ENCODE measurements at regions not wholly inside any gene's neighbourhood (a gene's known extent, or its start where the extent isn't known, plus 50 kb on each side); places are given as distances from the start of the nearest gene placed in this dataset.
"Not testable (repeated sequence)": the region's sequence is repeated elsewhere in the genome, so short reads cannot be mapped to it uniquely, and the experiment has no call there.

DNA sequence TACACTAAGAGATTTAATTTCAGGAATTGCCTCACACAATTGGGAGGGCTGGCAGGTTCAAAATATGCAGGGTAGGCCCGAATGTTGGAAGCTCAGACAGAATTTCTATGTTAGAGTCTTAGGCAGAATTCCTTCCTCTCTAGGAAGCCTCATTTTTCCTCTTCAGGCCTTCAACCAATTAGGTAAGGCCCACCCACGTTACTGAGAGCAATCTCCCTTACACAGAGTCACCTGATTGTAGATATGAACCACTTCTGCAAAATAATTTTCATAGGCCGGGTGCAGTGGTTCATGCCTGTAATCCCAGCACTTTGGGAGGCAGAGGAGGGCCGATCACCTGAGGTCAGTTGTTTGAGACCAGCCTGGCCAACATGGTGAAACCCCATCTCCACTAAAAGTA is 50.2 kb upstream of the HIVEP1 start:
- no peak overlapping the region for H3K27ac ChIP-seq
- DNase-seq (ENCODE audit: low read depth, low spot score) = no peak

- DNase-seq (ENCODE audit: low read depth, low spot score) = no peak
- no peak overlapping the region for H3K27ac ChIP-seq
These were observed 51.0 kb upstream of the HIVEP1 start for GRCh38 chr6:11960909-11961779.

GRCh38 chr6:11956781-11957180 is 55.3 kb upstream of the HIVEP1 start:
- no peak for DNase-seq (ENCODE audit: low read depth, low spot score)
- no peak overlapping the region for H3K27ac ChIP-seq

- no peak for DNase-seq (ENCODE audit: low read depth, low spot score)
- H3K27ac ChIP-seq = no peak overlapping the region
These were observed 58.5 kb upstream of the HIVEP1 start for GRCh38 chr6:11953641-11954040.

GRCh38 chr6:11952316-11952715 is 59.8 kb upstream of the HIVEP1 start:
- H3K27ac ChIP-seq = no peak overlapping the region
- no peak for DNase-seq (ENCODE audit: low read depth, low spot score)

DNA sequence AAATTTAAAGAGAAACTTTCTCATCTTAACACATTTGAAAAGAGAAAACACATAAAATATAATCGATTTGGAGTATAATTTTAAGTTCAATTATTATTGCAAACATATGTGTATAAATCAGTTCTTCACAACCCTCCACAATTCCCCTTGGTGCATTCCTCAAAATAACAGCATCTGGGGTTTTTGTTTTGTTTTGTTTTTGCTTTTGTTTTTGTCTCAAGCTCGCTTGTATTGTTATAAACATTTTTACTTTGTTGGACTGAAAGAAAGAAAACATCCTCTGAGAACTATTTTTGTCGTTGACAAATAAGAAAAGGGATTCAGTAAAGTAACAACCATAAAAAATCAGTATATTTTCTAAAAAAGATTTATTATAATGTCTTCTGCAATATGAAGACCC is 60.2 kb upstream of the HIVEP1 start:
- DNase-seq (ENCODE audit: low read depth, low spot score) = no peak
- H3K27ac ChIP-seq = no peak overlapping the region

- no peak overlapping the region for H3K27ac ChIP-seq
- no peak for DNase-seq (ENCODE audit: low read depth, low spot score)
These were observed 62.0 kb upstream of the HIVEP1 start for GRCh38 chr6:11950109-11950508.

GRCh38 chr6:11947575-11947974 is 64.5 kb upstream of the HIVEP1 start:
- no peak for DNase-seq (ENCODE audit: low read depth, low spot score)

DNA sequence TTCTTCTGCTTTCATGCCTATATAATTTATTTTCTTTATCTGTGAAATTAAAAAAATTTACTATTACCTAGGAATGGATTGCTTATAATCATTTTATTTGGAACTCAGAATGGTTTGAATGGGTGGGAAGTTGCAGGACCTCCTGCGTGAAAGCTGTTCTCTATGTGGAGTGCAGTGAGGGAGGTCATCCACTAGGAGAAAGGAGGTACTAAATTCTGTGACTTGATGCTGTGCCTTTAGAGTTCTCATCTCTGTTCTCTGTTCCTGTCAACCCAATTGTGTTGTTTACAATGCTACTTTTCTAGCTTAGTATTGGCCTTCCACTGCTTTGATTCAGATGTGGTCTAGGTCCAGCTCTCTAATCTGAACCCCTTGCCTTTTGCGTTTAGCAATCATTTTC is 65.0 kb upstream of the HIVEP1 start:
- H3K27ac ChIP-seq = no peak overlapping the region
- no peak for DNase-seq (ENCODE audit: low read depth, low spot score)

More at GRCh38 chr6:11947575-11947974, 64.5 kb upstream of the HIVEP1 start:
- H3K27ac ChIP-seq = no peak overlapping the region

GRCh38 chr6:11944111-11944510 is 68.0 kb upstream of the HIVEP1 start:
- no peak for DNase-seq (ENCODE audit: low read depth, low spot score)
- no peak overlapping the region for H3K27ac ChIP-seq

DNA sequence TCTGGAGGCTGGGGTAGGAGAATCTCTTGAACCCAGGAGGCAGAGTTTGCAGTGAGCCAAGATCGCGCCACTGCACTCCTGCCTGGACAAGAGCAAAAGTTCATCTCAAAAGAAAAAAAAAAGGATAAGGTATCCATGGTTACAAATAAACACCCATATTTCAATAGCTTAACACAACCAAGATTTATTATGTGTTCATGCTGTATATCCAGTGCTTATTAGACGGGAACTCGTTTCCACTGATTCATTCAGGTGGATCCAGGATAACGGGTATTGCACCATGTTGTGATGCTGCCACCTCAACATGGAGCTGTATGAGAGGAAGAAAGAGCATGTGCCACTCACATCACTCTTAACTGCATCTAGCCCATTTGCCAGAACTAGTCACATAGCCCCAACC is 69.1 kb upstream of the HIVEP1 start:
- no peak for DNase-seq (ENCODE audit: low read depth, low spot score)
- no peak overlapping the region for H3K27ac ChIP-seq

GRCh38 chr6:11942185-11942864 is 69.8 kb upstream of the HIVEP1 start:
- H3K27ac ChIP-seq = no peak overlapping the region
- no peak for DNase-seq (ENCODE audit: low read depth, low spot score)

DNA sequence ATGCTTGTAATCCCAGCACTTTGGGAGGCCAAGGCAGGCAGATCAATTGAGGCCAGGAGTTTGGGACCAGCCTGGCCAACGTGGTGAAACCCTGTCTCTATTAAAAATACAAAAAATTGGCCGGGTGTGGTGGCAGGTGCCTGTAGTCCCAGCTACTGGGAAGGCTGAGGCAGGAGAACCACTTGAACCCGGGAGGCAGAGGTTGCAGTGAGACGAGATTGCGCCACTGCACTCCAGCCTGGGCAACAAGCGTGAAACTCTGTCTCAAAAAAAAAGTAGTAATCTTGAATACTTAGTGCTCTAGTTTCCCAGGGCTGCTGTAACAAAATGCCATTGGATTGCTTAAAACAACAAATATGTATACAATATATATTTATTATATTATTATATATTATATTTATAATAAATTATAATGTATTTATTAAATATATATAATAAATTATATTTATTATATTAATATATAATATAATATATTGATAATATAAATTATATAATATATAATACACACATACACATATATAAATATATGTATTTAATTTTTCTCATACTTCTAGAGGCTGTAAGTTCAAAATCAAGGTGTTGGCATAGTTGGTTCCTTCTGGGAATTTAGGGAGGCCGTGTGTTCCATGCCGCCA is 71.5 kb upstream of the HIVEP1 start:
- not testable (repeated sequence) for DNase-seq (ENCODE audit: low read depth, low spot score); H3K27ac ChIP-seq

DNA sequence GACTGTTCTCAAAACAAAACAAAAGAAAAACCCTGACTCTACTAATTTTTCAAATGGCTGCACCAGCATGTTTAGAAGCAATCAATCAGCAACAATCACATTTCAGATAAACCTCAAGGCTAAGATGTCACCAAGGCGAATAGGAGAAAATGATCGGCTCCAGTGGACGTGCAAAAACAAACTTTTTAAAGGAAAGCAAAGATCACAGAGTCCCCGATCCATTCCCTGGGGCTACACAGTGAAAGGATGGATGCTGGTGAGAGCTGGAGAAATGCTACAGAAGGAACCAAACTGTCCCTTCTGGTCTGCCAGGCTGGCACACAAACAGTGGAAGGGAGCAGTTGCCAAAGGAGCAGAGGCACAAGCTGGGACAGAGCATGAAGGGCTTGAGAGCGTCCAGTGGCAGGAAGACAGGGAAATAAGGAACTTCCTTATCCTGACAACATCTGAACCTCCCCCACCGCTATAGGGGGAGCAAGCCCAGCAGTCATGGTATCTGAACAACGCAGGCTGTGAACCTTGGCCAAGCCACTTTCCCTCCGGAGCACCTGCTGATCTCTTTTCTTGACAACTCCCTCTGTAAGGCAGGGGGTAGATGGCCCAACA is 73.7 kb upstream of the HIVEP1 start:
- no peak for DNase-seq (ENCODE audit: low read depth, low spot score)
- no peak overlapping the region for H3K27ac ChIP-seq

GRCh38 chr6:11934638-11935037 is 77.5 kb upstream of the HIVEP1 start:
- H3K27ac ChIP-seq = no peak overlapping the region
- no peak for DNase-seq (ENCODE audit: low read depth, low spot score)

DNA sequence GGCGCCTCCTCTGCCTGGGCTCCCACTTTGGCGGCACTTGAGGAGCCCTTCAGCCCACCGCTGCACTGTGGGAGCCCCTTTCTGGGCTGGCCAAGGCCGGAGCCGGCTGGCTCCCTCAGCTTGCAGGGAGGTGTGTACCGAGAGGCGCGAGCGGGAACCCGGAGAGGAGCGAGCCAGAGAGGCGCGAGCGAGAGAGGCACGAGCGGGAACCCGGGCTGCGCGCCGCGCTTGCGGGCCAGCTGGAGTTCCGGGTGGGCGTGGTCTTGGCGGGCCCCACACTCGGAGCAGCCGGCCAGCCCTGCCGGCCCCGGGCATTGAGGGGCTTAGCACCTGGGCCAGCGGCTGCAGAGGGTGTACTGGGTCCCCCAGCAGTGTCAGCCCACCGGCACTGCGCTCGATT is 79.2 kb upstream of the HIVEP1 start:
- not testable (repeated sequence) for DNase-seq (ENCODE audit: low read depth, low spot score)

GRCh38 chr6:11931296-11932035 is 80.6 kb upstream of the HIVEP1 start:
- H3K27ac ChIP-seq = no peak overlapping the region
- no peak for DNase-seq (ENCODE audit: low read depth, low spot score)

More for the DNA sequence above, 79.2 kb upstream of the HIVEP1 start:
- H3K27ac ChIP-seq = not testable (repeated sequence)

DNA sequence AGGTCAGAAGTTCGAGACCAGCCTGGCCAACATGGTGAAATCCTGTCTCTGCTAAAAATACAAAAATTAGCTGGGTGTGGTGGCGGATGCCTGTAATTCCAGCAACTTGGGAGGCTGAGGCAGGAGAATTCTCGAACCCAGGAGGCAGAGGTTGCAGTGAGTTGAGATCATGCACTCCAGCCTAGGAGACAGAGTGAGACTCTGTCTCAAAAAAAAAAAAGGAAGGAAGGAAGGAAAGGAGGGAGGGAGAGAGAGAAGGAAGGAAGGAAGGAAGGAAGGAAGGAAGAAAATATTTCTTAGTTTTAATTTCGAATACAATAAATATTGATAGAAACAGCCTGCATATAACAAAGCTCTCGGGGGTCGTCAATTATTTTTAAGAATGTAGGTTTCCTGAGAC is 81.3 kb upstream of the HIVEP1 start:
- H3K27ac ChIP-seq; DNase-seq (ENCODE audit: low read depth, low spot score): not testable (repeated sequence)

- H3K27ac ChIP-seq = no peak overlapping the region
- no peak for DNase-seq (ENCODE audit: low read depth, low spot score)
These were observed 81.9 kb upstream of the HIVEP1 start for GRCh38 chr6:11930240-11930639.

DNA sequence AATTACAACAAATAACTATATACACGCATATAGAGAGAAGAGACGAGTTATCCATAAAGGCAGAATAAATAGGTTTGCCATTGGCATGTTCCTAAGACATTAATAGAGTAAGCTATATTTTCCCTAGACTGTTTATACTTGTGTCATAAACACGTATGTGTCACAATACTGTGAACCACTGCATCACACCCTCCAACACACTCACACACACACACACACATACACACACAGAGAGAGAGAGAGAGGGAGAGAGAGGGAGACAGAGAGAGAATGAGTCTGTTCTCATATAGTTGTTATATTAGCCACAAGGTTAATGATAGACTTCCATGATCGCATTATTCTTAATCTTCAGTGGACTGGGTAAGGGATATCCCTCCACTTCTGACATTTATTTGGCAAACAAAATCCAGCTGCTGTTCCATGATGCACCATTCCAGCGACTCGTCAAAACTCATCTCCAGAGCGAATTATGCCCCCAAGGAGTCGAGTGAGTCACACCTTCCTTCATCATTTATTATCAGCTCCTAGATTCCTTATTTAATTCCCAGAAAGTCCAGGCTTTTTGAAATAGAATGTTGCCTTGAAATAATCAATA is 82.8 kb upstream of the HIVEP1 start:
- no peak for DNase-seq (ENCODE audit: low read depth, low spot score)
- no peak overlapping the region for H3K27ac ChIP-seq

Measured in epithelial cell of prostate (primary cell).